ENCODE measurements at regions not wholly inside any gene's neighbourhood (a gene's known extent, or its start where the extent isn't known, plus 50 kb on each side); places are given as distances from the start of the nearest gene placed in this dataset.
A peak's percentile ranks its signal among the peaks of the same experiment; 100 is the strongest.

DNA sequence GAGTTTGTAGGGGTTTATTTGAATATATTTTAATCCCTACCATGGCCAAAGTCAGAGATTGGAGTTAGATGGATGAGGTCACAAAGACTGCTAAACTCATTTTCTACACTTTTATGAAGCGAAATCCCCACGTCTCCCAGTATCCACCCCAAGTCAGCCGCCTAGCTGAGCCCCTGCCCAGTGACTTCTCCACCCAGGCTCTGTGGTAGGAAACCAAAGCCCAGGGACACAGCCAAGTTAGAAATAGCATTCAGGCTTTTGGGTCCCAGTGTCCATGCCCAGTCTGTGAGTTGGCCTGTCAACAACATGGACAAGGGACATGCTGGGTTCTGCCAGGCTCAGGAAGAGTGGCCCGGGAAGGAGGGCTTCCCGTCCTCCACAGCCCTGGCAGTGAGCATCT lies 474.0 kb downstream of the FOXO1 start:
- no peaks in the 10 kb centered on the region for H3K36me3 ChIP-seq
- no peak overlapping the region for H3K4me3 ChIP-seq
- peak overlapping the region; percentile 54 to 89 (median 78) for H3K27ac ChIP-seq
- no peak for TF ChIP-seq CTCF (IDR thresholded peaks at IDR 0.05)
- 53 to 68% methylated on average over 5 of the region's 5 CpGs for WGBS, 2 donors
- intact Hi-C loops (cut with DNase I) = loop anchor here in 5 of 10 donors (2.0 to 10.0 kb wide), 10 partner anchors 40 to 490 kb away; partner anchors contain the start of gene FOXO1 (in 2 of the 5)
- H3K9me3 ChIP-seq = no peaks in the 10 kb centered on the region
- DNase-seq = no peak
- peak in 5 of 8 donors; percentile 8 to 82 (median 60) for ATAC-seq
- H3K27me3 ChIP-seq = no peaks in the 10 kb centered on the region
- peaks cover 20 to 55% (median 42%) of the 10 kb centered on the region in 9 donors for H3K4me1 ChIP-seq

- peak overlapping the region; percentile 54 to 89 (median 78) for H3K27ac ChIP-seq
- no peak for TF ChIP-seq CTCF (IDR thresholded peaks at IDR 0.05)
- H3K36me3 ChIP-seq = no peaks in the 10 kb centered on the region
- intact Hi-C loops (cut with DNase I) = loop anchor here in 5 of 10 donors (2.0 to 10.0 kb wide), 10 partner anchors 41 to 489 kb away; partner anchors contain the start of gene FOXO1 (in 2 of the 5)
- ATAC-seq (peak in 6 of 8 donors; percentile 2 to 34 (median 14)), DNase-seq (no peak)
- 66 to 75% methylated on average over 7 of the region's 7 CpGs for WGBS, 2 donors
- no peaks in the 10 kb centered on the region for H3K9me3 ChIP-seq
- H3K4me3 ChIP-seq = peak overlapping the region in 1 of 10 donors; percentile 1
- H3K27me3 ChIP-seq = no peaks in the 10 kb centered on the region
- H3K4me1 ChIP-seq = peaks cover 20 to 55% (median 42%) of the 10 kb centered on the region in 9 donors
Observed at GRCh38 chr13:40192858-40193257, 473.6 kb downstream of the FOXO1 start.

GRCh38 chr13:40193286-40194223 lies 472.9 kb downstream of the FOXO1 start:
- 56 to 66% methylated on average over 18 of the region's 18 CpGs for WGBS, 2 donors
- peak in 1 of 2 donors; percentile 51 for DNase-seq
- H3K4me3 ChIP-seq = peak overlapping the region in 4 of 10 donors; percentile 1 to 27 (median 16)
- no peaks in the 10 kb centered on the region for H3K27me3 ChIP-seq
- no peak for TF ChIP-seq CTCF (IDR thresholded peaks at IDR 0.05)
- H3K36me3 ChIP-seq = no peaks in the 10 kb centered on the region
- H3K27ac ChIP-seq = peak overlapping the region; percentile 54 to 89 (median 78)
- intact Hi-C loops (cut with DNase I) = loop anchor here in 5 of 10 donors (2.0 to 10.0 kb wide), 10 partner anchors 41 to 489 kb away; partner anchors contain the start of gene FOXO1 (in 2 of the 5)
- H3K4me1 ChIP-seq = peaks cover 20 to 55% (median 42%) of the 10 kb centered on the region in 9 donors
- peak; percentile 41 to 72 (median 60) for ATAC-seq
- H3K9me3 ChIP-seq = no peaks in the 10 kb centered on the region

GRCh38 chr13:40194224-40194806 lies 472.1 kb downstream of the FOXO1 start:
- no peak for TF ChIP-seq CTCF (IDR thresholded peaks at IDR 0.05)
- Histone ChIP-seq H3K27ac (peak overlapping the region; percentile 54 to 89 (median 78)), H3K36me3 (no peaks in the 10 kb centered on the region), H3K27me3 (no peaks in the 10 kb centered on the region), H3K4me3 (peak overlapping the region in 2 of 10 donors; percentile 8 to 24), H3K4me1 (peaks cover 20 to 55% (median 42%) of the 10 kb centered on the region in 9 donors), H3K9me3 (no peaks in the 10 kb centered on the region)
- 41 to 54% methylated on average over 9 of the region's 9 CpGs for WGBS, 2 donors
- peak in 7 of 8 donors; percentile 32 to 73 (median 58) for ATAC-seq
- intact Hi-C loops (cut with DNase I) = loop anchor here in 5 of 10 donors (5.0 to 10.0 kb wide), 9 partner anchors 42 to 488 kb away; partner anchors contain the start of gene FOXO1 (in 2 of the 5)
- peak in 1 of 2 donors; percentile 47 for DNase-seq

Data from heart right ventricle (tissue), 16 donors.